ENCODE measurements at regions not wholly inside any gene's neighbourhood (a gene's known extent, or its start where the extent isn't known, plus 50 kb on each side); places are given as distances from the start of the nearest gene placed in this dataset.
"Not testable (repeated sequence)": the region's sequence is repeated elsewhere in the genome, so short reads cannot be mapped to it uniquely, and the experiment has no call there.

- no peak overlapping the region for H3K27ac ChIP-seq (ENCODE audit: low read depth in 1 of 2, low read length in 2 of 2)
- DNase-seq: no peak
- 69 to 78% methylated on average over 7 of the region's 7 CpGs for WGBS, 2 donors
- no peaks in the 10 kb centered on the region for H3K36me3 ChIP-seq (ENCODE audit: control insufficient read depth in 1 of 2, insufficient read depth in 2 of 2, low read length in 1 of 2)
- H3K27me3 ChIP-seq (ENCODE audit: control insufficient read depth in 1 of 2, insufficient read depth in 2 of 2, low read length in 1 of 2): no peaks in the 10 kb centered on the region
- peak; percentile 16 for ATAC-seq (ENCODE audit: low FRiP score)
- no peaks in the 10 kb centered on the region for H3K9me3 ChIP-seq (ENCODE audit: control insufficient read depth, low read length)
- intact Hi-C loops (cut with DNase I): no loop called here
- peaks cover 0 to 3% of the 10 kb centered on the region in 2 donors for H3K4me1 ChIP-seq (ENCODE audit: control insufficient read depth in 1 of 2, insufficient read depth in 2 of 2, low read length in 2 of 2)
- H3K4me3 ChIP-seq (ENCODE audit: low read length in 2 of 2): no peak overlapping the region
Observed at GRCh38 chr1:201639391-201639790, 100.5 kb downstream of the NAV1 start.

GRCh38 chr1:201639826-201640225, 100.9 kb downstream of the NAV1 start:
- ATAC-seq (ENCODE audit: low FRiP score): peak; percentile 12
- H3K36me3 ChIP-seq (ENCODE audit: control insufficient read depth in 1 of 2, insufficient read depth in 2 of 2, low read length in 1 of 2): no peaks in the 10 kb centered on the region
- no peak overlapping the region for H3K27ac ChIP-seq (ENCODE audit: low read depth in 1 of 2, low read length in 2 of 2)
- 83 to 88% methylated on average over 6 of the region's 6 CpGs for WGBS, 2 donors
- no peaks in the 10 kb centered on the region for H3K4me1 ChIP-seq (ENCODE audit: control insufficient read depth in 1 of 2, insufficient read depth in 2 of 2, low read length in 2 of 2)
- intact Hi-C loops (cut with DNase I): no loop called here
- no peak for DNase-seq
- H3K9me3 ChIP-seq (ENCODE audit: control insufficient read depth, low read length): no peaks in the 10 kb centered on the region
- H3K4me3 ChIP-seq (ENCODE audit: low read length in 2 of 2): no peak overlapping the region
- no peaks in the 10 kb centered on the region for H3K27me3 ChIP-seq (ENCODE audit: control insufficient read depth in 1 of 2, insufficient read depth in 2 of 2, low read length in 1 of 2)

DNA sequence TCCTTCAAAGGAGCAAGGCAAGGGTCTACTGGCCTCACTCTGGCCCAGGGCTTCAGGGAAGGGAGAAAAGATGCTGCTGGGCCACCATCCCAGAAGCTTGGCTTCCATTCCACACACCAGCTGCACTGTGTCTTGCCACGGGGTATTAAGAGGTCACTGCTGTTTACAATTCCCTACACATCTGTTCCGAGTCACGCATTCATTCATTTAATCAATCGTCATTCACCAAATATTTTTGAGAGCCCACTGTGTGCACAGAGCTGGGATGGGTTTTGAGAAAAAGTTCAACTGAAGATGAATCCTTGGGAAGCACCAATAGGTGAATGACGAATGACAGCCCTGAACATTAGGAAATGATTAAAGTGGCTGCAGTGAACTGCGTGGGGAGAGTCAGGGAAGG, 101.7 kb downstream of the NAV1 start:
- H3K36me3 ChIP-seq (ENCODE audit: control insufficient read depth in 1 of 2, insufficient read depth in 2 of 2, low read length in 1 of 2): no peaks in the 10 kb centered on the region
- intact Hi-C loops (cut with DNase I): no loop called here
- H3K4me3 ChIP-seq (ENCODE audit: low read length in 2 of 2): no peak overlapping the region
- WGBS, 2 donors: 85 to 86% methylated on average over 6 of the region's 6 CpGs
- no peak for DNase-seq
- H3K9me3 ChIP-seq (ENCODE audit: control insufficient read depth, low read length): no peaks in the 10 kb centered on the region
- no peaks in the 10 kb centered on the region for H3K27me3 ChIP-seq (ENCODE audit: control insufficient read depth in 1 of 2, insufficient read depth in 2 of 2, low read length in 1 of 2)
- no peak overlapping the region for H3K27ac ChIP-seq (ENCODE audit: low read depth in 1 of 2, low read length in 2 of 2)
- H3K4me1 ChIP-seq (ENCODE audit: control insufficient read depth in 1 of 2, insufficient read depth in 2 of 2, low read length in 2 of 2): no peaks in the 10 kb centered on the region
- ATAC-seq (ENCODE audit: low FRiP score): peak; percentile 66

GRCh38 chr1:201641524-201642253, 102.8 kb downstream of the NAV1 start:
- Histone ChIP-seq H3K27ac (ENCODE audit: low read depth in 1 of 2, low read length in 2 of 2) (no peak overlapping the region), H3K4me3 (ENCODE audit: low read length in 2 of 2) (no peak overlapping the region), H3K36me3 (ENCODE audit: control insufficient read depth in 1 of 2, insufficient read depth in 2 of 2, low read length in 1 of 2) (no peaks in the 10 kb centered on the region), H3K27me3 (ENCODE audit: control insufficient read depth in 1 of 2, insufficient read depth in 2 of 2, low read length in 1 of 2) (no peaks in the 10 kb centered on the region), H3K9me3 (ENCODE audit: control insufficient read depth, low read length) (no peaks in the 10 kb centered on the region), H3K4me1 (ENCODE audit: control insufficient read depth in 1 of 2, insufficient read depth in 2 of 2, low read length in 2 of 2) (no peaks in the 10 kb centered on the region)
- DNase-seq: no peak
- WGBS, 2 donors: 87 to 89% methylated on average over 4 of the region's 4 CpGs
- ATAC-seq (ENCODE audit: low FRiP score): no peak
- intact Hi-C loops (cut with DNase I): no loop called here

DNA sequence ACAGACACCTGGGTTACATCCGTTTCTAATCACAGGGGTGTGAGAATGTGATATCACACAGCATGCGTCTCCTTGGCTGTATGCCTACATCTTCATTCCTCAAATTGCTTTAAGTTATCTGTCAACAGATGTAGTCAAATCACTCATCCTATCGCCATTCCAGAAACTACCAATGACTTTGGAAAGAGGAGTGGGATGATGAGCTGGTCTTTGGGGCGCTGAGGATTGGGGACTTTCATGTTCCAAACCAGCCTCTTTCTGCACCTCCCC, 104.8 kb downstream of the NAV1 start:
- Histone ChIP-seq H3K27ac (ENCODE audit: low read depth in 1 of 2, low read length in 2 of 2) (no peak overlapping the region), H3K27me3 (ENCODE audit: control insufficient read depth in 1 of 2, insufficient read depth in 2 of 2, low read length in 1 of 2) (no peaks in the 10 kb centered on the region), H3K9me3 (ENCODE audit: control insufficient read depth, low read length) (no peaks in the 10 kb centered on the region), H3K36me3 (ENCODE audit: control insufficient read depth in 1 of 2, insufficient read depth in 2 of 2, low read length in 1 of 2) (no peaks in the 10 kb centered on the region), H3K4me3 (ENCODE audit: low read length in 2 of 2) (no peak overlapping the region), H3K4me1 (ENCODE audit: control insufficient read depth in 1 of 2, insufficient read depth in 2 of 2, low read length in 2 of 2) (peaks cover 0 to under 1% of the 10 kb centered on the region in 2 donors)
- ATAC-seq (ENCODE audit: low FRiP score) (no peak), DNase-seq (no peak)
- 86 to 88% methylated on average over 4 of the region's 4 CpGs for WGBS, 2 donors
- intact Hi-C loops (cut with DNase I): no loop called here

DNA sequence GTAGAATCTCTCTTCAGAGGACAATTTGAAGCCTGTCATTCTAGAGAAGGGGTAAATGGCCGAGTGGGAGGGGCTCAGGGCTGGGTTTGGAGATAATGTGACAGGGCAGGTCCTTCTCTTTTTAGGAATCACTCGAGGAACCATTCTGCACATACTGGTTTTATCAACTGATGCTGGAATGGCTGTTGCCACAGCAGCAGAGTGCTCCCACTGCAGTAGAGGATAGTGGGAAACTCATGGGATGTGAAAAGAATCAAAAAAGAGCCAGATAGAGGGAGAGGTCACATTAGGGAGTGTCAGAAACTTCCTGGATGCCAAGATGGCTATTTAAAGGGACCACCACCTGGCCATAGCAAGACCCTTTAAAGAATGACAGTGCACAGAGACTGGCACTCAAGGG, 105.3 kb downstream of the NAV1 start:
- intact Hi-C loops (cut with DNase I): no loop called here
- Histone ChIP-seq H3K4me1 (ENCODE audit: control insufficient read depth in 1 of 2, insufficient read depth in 2 of 2, low read length in 2 of 2) (peaks cover 0 to 4% of the 10 kb centered on the region in 2 donors), H3K27ac (ENCODE audit: low read depth in 1 of 2, low read length in 2 of 2) (no peak overlapping the region), H3K9me3 (ENCODE audit: control insufficient read depth, low read length) (no peaks in the 10 kb centered on the region), H3K27me3 (ENCODE audit: control insufficient read depth in 1 of 2, insufficient read depth in 2 of 2, low read length in 1 of 2) (no peaks in the 10 kb centered on the region), H3K36me3 (ENCODE audit: control insufficient read depth in 1 of 2, insufficient read depth in 2 of 2, low read length in 1 of 2) (no peaks in the 10 kb centered on the region), H3K4me3 (ENCODE audit: low read length in 2 of 2) (no peak overlapping the region)
- DNase-seq: no peak
- ATAC-seq (ENCODE audit: low FRiP score): no peak
- WGBS, 2 donors: 88 to 96% methylated on average over 2 of the region's 2 CpGs

GRCh38 chr1:201645000-201645399, 106.1 kb downstream of the NAV1 start:
- intact Hi-C loops (cut with DNase I): not testable (repeated sequence)

DNA sequence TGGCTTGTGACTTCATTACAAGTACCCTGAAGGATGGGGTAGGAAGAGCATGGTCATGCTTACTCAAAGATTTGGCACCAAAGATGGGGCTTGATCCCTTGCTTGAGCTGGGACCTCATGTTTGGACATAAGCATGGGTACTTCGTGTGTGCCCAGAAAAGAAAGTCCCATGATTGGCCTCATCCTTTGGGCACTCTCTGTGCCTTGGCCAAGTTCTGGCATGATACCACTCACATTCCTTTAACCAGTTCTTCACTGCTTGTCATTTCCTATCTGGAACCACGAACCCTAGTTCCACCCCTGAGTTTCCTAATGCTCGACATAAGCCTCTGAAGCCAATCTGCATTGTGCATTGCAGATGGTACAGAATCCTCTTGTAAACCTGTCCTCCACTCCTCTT, 107.0 kb downstream of the NAV1 start:
- no peak for DNase-seq
- no peaks in the 10 kb centered on the region for H3K36me3 ChIP-seq (ENCODE audit: control insufficient read depth in 1 of 2, insufficient read depth in 2 of 2, low read length in 1 of 2)
- H3K27ac ChIP-seq (ENCODE audit: low read depth in 1 of 2, low read length in 2 of 2): no peak overlapping the region
- H3K9me3 ChIP-seq (ENCODE audit: control insufficient read depth, low read length): no peaks in the 10 kb centered on the region
- no peak overlapping the region for H3K4me3 ChIP-seq (ENCODE audit: low read length in 2 of 2)
- no peak for ATAC-seq (ENCODE audit: low FRiP score)
- H3K27me3 ChIP-seq (ENCODE audit: control insufficient read depth in 1 of 2, insufficient read depth in 2 of 2, low read length in 1 of 2): no peaks in the 10 kb centered on the region
- H3K4me1 ChIP-seq (ENCODE audit: control insufficient read depth in 1 of 2, insufficient read depth in 2 of 2, low read length in 2 of 2): peaks cover 0 to 4% of the 10 kb centered on the region in 2 donors
- intact Hi-C loops (cut with DNase I): no loop called here
- 72 to 77% methylated on average over 3 of the region's 3 CpGs for WGBS, 2 donors

More at GRCh38 chr1:201645000-201645399, 106.1 kb downstream of the NAV1 start:
- not testable (repeated sequence) for H3K27ac ChIP-seq (ENCODE audit: low read depth in 1 of 2, low read length in 2 of 2); H3K27me3 ChIP-seq (ENCODE audit: control insufficient read depth in 1 of 2, insufficient read depth in 2 of 2, low read length in 1 of 2); H3K4me1 ChIP-seq (ENCODE audit: control insufficient read depth in 1 of 2, insufficient read depth in 2 of 2, low read length in 2 of 2); H3K9me3 ChIP-seq (ENCODE audit: control insufficient read depth, low read length); H3K36me3 ChIP-seq (ENCODE audit: control insufficient read depth in 1 of 2, insufficient read depth in 2 of 2, low read length in 1 of 2); DNase-seq; ATAC-seq (ENCODE audit: low FRiP score); H3K4me3 ChIP-seq (ENCODE audit: low read length in 2 of 2)
- WGBS, 2 donors: 94 to 99% methylated on average over 4 of the region's 6 CpGs

DNA sequence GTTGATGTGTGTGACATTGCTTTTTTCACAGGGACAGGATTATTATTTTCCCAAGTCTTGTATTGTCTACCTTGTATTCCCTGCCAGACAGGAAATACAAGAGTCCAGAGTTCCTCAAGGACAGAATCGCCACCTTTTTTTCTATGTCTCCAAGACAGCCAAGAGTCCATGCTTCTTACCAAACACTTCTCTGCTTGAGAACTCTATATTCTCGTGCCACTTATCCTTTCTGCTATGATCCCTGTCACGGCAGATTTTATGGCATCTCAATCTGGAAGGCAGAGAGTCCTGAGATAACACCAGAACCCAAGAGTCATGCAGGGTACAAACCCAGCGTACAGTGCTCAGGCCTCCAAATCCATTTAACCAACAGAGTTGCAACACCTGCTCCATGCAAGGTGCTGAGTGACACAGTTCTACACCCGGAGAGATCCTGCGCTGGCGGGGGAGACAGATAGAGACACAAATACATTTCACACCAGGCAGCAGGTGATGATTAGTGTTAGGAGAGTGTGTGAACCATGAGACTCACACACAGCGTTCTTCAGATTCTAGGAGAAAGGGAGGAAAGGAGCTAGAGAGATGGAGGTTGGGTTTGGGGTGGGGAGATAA, 107.6 kb downstream of the NAV1 start:
- no peak for DNase-seq

More for the DNA sequence above, 107.6 kb downstream of the NAV1 start:
- no peak overlapping the region for H3K4me3 ChIP-seq (ENCODE audit: low read length in 2 of 2)
- H3K27me3 ChIP-seq (ENCODE audit: control insufficient read depth in 1 of 2, insufficient read depth in 2 of 2, low read length in 1 of 2): no peaks in the 10 kb centered on the region
- no peaks in the 10 kb centered on the region for H3K36me3 ChIP-seq (ENCODE audit: control insufficient read depth in 1 of 2, insufficient read depth in 2 of 2, low read length in 1 of 2)
- peaks cover 0 to 4% of the 10 kb centered on the region in 2 donors for H3K4me1 ChIP-seq (ENCODE audit: control insufficient read depth in 1 of 2, insufficient read depth in 2 of 2, low read length in 2 of 2)
- intact Hi-C loops (cut with DNase I): no loop called here
- ATAC-seq (ENCODE audit: low FRiP score): no peak
- H3K9me3 ChIP-seq (ENCODE audit: control insufficient read depth, low read length): no peaks in the 10 kb centered on the region
- 88 to 91% methylated on average over 8 of the region's 8 CpGs for WGBS, 2 donors
- no peak overlapping the region for H3K27ac ChIP-seq (ENCODE audit: low read depth in 1 of 2, low read length in 2 of 2)
